ENCODE measurements at regions not wholly inside any gene's neighbourhood (a gene's known extent, or its start where the extent isn't known, plus 50 kb on each side); places are given as distances from the start of the nearest gene placed in this dataset.

DNA sequence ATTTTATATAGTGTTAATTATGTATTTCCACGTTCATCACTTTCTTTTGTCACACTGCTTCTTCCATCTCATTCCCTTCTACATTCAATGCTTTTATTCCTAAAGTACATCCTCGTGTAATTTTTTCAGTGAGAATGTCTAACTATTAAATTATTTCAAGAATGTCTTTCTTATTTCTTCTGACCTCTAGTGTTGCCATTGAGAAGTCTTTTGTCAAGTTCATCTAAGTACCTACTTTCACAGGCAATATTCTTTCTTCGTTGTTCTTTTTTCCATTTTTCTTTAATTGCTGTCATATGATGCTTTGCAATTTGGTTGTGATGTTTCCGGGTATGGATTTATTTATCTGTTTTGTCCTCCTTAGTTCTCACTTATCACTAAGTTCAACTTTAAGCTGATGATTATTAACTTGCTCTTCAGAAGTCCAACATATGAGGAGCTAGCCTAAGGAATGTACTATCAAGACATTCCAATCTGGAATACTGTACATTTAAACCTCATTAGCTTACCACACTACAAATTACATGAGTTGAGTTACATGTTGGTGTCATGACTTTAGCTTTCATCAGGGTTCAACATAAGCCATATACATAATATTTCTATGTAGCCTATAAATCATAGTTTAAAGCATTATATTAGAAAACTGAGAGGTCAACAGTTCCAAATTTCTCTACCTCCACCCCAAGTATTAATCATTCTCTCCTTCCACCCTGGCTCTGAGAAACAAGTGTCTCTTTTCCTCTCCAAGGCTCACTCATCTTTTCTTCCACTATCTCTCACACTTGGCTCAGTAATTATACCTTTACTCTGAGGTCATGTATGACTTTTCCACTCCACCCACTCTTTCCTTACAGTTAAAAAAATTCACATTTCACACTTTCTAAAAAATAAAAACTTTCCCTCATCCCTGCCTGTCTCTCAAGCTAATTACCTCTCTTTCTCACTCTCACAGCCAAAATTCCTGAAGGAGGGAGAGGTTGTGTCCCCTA lies 81.5 kb downstream of the COX18 start:
- Histone ChIP-seq H3K36me3 (no peaks in the 10 kb centered on the region), H3K27me3 (no peaks in the 10 kb centered on the region), H3K4me3 (no peak overlapping the region), H3K27ac (no peak overlapping the region), H3K9me3 (no peaks in the 10 kb centered on the region), H3K4me1 (no peaks in the 10 kb centered on the region)
- no peak for DNase-seq
- intact Hi-C loops (cut with DNase I; ENCODE audit: low total_unique reads) (no loop called here), in situ Hi-C loops (cut with MboI; ENCODE audit: low sequenced_read_pairs in 4 of 4) (no loop called here)
- ATAC-seq: no peak
- TF ChIP-seq, protein P1, sequence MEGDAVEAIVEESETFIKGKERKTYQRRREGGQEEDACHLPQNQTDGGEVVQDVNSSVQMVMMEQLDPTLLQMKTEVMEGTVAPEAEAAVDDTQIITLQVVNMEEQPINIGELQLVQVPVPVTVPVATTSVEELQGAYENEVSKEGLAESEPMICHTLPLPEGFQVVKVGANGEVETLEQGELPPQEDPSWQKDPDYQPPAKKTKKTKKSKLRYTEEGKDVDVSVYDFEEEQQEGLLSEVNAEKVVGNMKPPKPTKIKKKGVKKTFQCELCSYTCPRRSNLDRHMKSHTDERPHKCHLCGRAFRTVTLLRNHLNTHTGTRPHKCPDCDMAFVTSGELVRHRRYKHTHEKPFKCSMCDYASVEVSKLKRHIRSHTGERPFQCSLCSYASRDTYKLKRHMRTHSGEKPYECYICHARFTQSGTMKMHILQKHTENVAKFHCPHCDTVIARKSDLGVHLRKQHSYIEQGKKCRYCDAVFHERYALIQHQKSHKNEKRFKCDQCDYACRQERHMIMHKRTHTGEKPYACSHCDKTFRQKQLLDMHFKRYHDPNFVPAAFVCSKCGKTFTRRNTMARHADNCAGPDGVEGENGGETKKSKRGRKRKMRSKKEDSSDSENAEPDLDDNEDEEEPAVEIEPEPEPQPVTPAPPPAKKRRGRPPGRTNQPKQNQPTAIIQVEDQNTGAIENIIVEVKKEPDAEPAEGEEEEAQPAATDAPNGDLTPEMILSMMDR (IDR thresholded peaks at IDR 0.05 in 4 of 5, conservative IDR thresholded peaks at IDR 0.05 in 1 of 5): no peak
- no peak for TF ChIP-seq POLR2A (IDR thresholded peaks at IDR 0.05)

DNA sequence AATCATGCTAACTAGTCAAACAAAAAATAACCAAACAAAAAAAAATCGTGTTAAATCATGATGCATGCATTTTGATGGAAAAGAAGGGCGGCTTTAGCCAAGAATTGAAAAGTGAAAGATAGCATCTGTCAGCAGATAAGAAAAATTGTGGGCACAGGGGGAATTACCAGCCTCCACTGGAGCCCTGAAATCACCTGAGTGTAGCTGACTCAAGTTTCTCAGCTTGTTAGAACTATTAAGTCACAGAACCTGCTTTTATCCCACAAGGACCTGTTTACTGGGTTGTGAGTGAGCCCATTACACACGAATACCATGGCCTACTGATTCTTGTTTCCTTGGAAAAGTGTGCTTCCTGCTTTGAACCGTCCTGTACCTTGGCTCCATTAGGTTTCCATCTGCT lies 85.2 kb downstream of the COX18 start:
- no peaks in the 10 kb centered on the region for H3K27me3 ChIP-seq
- no peak for ATAC-seq
- no peak for DNase-seq
- H3K36me3 ChIP-seq: no peaks in the 10 kb centered on the region
- TF ChIP-seq POLR2A (IDR thresholded peaks at IDR 0.05): no peak
- TF ChIP-seq, protein P1 (IDR thresholded peaks at IDR 0.05 in 4 of 5, conservative IDR thresholded peaks at IDR 0.05 in 1 of 5): no peak
- no peaks in the 10 kb centered on the region for H3K9me3 ChIP-seq
- H3K27ac ChIP-seq: no peak overlapping the region
- H3K4me3 ChIP-seq: no peak overlapping the region
- in situ Hi-C loops (cut with MboI; ENCODE audit: low sequenced_read_pairs in 4 of 4) (no loop called here), intact Hi-C loops (cut with DNase I; ENCODE audit: low total_unique reads) (no loop called here)
- H3K4me1 ChIP-seq: no peaks in the 10 kb centered on the region

DNA sequence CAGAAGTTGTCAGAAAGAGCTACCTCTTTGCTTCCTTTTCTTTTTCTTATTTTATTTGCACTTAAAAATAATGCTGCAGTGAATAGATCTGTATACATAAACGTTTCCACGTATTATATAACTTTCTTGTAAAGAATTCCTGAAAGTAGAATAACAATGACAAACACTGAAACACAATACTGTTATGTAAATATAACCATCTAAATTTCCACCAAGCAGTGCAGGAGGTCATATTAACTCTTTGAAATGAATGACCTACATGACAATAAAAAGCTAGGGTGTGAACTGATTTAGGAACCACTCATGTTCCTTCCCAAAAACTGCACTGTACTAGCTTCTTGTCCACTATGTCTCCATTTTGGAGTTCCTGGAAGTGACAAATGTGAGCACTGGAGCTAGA lies 85.8 kb downstream of the COX18 start:
- no peaks in the 10 kb centered on the region for H3K27me3 ChIP-seq
- H3K4me1 ChIP-seq: no peaks in the 10 kb centered on the region
- in situ Hi-C loops (cut with MboI; ENCODE audit: low sequenced_read_pairs in 4 of 4) (no loop called here), intact Hi-C loops (cut with DNase I; ENCODE audit: low total_unique reads) (no loop called here)
- ATAC-seq: no peak
- TF ChIP-seq, protein P1 (IDR thresholded peaks at IDR 0.05 in 4 of 5, conservative IDR thresholded peaks at IDR 0.05 in 1 of 5): no peak
- TF ChIP-seq POLR2A (IDR thresholded peaks at IDR 0.05): no peak
- no peaks in the 10 kb centered on the region for H3K9me3 ChIP-seq
- no peaks in the 10 kb centered on the region for H3K36me3 ChIP-seq
- H3K4me3 ChIP-seq: no peak overlapping the region
- H3K27ac ChIP-seq: no peak overlapping the region
- DNase-seq: no peak

DNA sequence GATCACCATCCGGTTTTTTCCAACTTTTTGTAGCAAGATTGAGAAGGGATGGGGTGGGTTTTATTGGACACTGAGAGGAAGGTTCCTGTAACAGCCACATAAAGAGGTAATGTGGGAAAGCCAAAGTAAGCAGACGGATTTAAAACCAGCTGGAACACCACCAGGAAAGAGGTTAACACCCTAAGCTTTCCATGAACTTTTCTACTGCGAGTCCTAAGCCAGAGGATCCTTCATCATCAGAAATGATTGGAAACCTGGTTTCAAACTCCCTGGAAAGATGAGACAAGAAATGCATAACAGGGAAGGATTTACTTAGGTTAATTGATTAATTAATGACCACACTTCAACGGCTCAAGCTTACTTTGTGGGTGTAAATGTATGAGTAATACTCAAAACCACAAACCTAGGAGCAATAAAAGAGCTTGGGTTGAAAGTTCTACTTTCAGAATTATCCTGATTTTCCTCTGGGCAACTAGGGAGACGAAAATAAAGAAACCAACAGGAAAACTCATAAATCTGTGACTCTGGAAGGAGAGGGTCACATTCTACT lies 91.5 kb downstream of the COX18 start:
- in situ Hi-C loops (cut with MboI; ENCODE audit: low sequenced_read_pairs in 4 of 4): no loop called here
- ATAC-seq: no peak
- TF ChIP-seq POLR2A (IDR thresholded peaks at IDR 0.05): no peak
- TF ChIP-seq, protein P1 (IDR thresholded peaks at IDR 0.05 in 4 of 5, conservative IDR thresholded peaks at IDR 0.05 in 1 of 5): no peak
- no peak for DNase-seq
- Histone ChIP-seq H3K9me3 (no peaks in the 10 kb centered on the region), H3K4me1 (no peaks in the 10 kb centered on the region), H3K4me3 (no peak overlapping the region), H3K36me3 (no peaks in the 10 kb centered on the region), H3K27me3 (no peaks in the 10 kb centered on the region), H3K27ac (no peak overlapping the region)
- intact Hi-C loops (cut with DNase I; ENCODE audit: low total_unique reads): no loop called here

Measured in gastrocnemius medialis (tissue), 4 donors.